ENCODE measurements at regions not wholly inside any gene's neighbourhood (a gene's known extent, or its start where the extent isn't known, plus 50 kb on each side); places are given as distances from the start of the nearest gene placed in this dataset.
"Not testable (repeated sequence)": the region's sequence is repeated elsewhere in the genome, so short reads cannot be mapped to it uniquely, and the experiment has no call there.

- no peak for DNase-seq (ENCODE audit: low read depth in 2 of 2)
Observed at GRCh38 chr9:135356021-135356420, 123.6 kb upstream of the PPP1R26 start.

DNA sequence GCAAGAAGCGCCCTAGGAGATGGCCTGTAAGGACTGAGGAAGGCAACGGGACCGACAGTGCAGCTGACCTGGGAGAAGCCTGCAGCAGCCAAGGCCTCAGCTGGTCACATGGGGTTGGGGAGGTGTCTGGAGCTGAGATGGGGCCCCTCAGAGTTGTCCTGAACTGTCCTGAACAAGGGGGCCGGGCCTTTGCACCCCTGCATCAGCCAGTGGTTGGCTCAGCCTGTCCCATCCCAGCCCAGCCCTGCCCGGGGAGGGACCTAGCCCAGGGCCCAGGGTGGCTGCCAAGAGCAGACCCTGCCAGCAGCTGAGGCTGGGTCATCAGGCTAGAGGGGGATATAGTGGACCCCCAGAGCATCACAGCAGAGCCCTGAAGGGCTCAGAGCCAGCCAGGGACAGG, 122.8 kb upstream of the PPP1R26 start:
- no peak for DNase-seq (ENCODE audit: low read depth in 2 of 2)

DNA sequence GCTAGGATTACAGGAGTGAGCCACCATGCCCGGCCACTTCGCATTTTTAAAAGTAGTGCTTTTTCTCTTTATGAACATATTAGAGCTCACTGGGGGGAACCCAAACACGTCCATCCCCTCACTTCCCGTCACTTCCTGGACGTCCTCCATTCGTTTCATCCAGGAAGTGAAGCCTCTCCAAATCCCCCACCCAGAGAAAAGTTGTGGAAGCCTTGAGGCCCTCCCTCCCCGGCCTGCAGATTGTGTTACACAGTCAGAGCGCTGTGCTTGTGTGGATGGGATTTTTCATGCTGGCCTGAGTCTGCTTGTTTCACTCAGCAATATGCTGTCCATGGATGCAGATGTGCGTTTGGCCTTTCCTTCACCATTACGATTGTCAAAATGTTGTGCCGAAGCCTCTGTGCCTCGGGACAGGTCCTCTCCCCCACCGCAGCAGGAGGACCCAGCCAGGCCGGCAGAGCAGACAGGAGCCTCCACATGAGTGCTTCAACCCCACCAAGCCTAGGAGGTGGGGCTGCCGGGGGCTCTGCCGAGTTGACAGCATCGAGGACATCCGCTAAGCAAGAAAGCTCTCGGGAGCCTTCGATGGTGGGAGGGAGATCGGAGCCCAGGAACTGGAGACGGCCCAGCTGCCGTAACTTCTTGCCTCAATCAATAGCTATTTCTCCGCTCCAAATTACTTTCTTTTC, 121.6 kb upstream of the PPP1R26 start:
- no peak for DNase-seq (ENCODE audit: low read depth in 2 of 2)

DNA sequence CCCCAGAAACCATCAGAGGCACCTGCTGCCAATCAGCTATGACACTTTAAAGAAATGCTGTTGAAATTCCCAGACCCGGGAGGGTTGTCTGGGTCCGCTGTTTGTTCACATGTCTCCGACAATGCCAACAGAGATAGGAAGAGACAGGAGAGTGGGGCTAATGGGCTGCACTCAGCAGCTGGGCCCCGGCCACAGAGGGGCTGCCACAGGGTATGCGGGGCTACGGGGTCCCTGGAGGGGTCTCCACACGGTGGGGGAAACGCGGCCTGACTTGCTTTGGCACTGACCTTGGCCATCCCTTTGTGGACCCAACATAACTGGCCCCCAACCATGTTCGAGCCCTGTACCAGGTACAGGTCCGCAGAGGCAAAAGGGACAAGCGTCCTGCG, 121.0 kb upstream of the PPP1R26 start:
- DNase-seq (ENCODE audit: low read depth in 2 of 2): no peak

DNA sequence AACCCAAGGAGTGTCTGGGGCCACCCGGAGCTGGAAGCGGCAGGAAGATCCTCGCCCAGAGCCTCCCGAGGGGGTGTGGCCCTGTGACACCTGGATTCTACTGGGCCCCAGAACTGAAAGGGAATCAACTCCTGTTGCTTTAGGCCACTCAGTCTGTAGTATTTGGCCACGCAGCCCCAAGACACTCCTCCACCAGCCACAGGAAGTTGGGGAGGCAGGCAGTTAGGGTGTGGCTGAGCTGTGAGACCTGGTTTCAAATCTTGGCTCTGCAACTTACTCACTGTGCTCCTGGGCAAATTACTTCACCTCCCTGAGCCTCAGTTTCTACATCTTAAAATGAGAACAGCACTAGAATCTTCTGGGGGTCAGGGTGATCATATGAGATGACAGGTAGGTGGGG, 119.8 kb upstream of the PPP1R26 start:
- no peak for DNase-seq (ENCODE audit: low read depth in 2 of 2)

- DNase-seq (ENCODE audit: low read depth in 2 of 2): no peak
Observed at GRCh38 chr9:135360617-135361016, 119.0 kb upstream of the PPP1R26 start.

GRCh38 chr9:135361668-135362067, 117.9 kb upstream of the PPP1R26 start:
- not testable (repeated sequence) for DNase-seq (ENCODE audit: low read depth in 2 of 2)

- no peak for DNase-seq (ENCODE audit: low read depth in 2 of 2)
Observed at GRCh38 chr9:135363596-135363995, 116.0 kb upstream of the PPP1R26 start.

- DNase-seq (ENCODE audit: low read depth in 2 of 2): no peak
Observed at GRCh38 chr9:135365013-135365768, 114.4 kb upstream of the PPP1R26 start.

DNA sequence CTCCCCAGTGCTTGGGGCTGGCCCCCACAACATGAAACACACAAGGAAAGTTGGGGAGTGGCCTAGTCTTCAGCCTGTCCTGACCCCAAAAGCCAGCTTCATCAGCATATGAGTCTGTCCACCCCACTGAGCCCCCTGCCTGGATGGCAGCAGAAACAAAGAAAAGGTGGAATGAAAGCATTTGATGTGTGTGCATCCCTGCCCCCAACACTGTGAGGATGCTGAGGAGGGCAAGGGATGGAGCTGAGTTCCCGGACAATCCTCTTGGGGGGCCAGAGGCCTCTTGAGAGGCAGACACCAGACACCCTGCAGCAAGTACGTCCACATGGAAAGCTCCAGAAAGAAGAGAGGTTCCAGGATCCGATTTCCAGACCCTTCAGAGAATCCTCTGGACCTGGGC, 113.5 kb upstream of the PPP1R26 start:
- DNase-seq (ENCODE audit: low read depth in 2 of 2): no peak

DNA sequence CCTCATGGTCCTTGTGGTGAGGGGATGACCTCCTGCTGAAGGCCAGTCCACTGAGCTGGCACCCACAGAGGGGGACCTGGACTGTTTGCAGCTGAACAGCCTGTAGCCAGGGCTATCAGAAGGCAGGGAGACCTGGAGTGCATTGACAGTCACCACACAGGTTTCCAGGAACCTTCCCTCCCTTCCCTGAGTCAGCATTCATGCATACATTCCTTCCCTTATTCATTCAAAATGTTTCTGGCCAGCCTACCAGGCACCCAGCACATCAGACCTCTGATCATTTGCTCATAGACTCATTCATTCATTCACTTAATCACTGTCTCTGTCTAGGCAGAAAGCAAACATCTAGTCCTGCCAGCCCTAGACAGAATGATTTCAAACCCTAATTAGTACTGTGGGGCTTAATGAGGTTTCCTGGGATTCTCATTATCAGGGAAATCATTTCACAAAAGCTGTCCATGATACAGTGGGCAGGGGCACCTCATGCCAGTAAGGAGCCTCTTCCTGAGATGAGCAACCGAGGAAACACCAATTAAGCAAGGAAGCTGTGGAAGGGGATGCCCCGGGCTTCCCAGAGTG, 110.1 kb upstream of the PPP1R26 start:
- no peak for DNase-seq (ENCODE audit: low read depth in 2 of 2)

- DNase-seq (ENCODE audit: low read depth in 2 of 2): no peak
Observed at GRCh38 chr9:135370411-135371375, 108.9 kb upstream of the PPP1R26 start.

DNA sequence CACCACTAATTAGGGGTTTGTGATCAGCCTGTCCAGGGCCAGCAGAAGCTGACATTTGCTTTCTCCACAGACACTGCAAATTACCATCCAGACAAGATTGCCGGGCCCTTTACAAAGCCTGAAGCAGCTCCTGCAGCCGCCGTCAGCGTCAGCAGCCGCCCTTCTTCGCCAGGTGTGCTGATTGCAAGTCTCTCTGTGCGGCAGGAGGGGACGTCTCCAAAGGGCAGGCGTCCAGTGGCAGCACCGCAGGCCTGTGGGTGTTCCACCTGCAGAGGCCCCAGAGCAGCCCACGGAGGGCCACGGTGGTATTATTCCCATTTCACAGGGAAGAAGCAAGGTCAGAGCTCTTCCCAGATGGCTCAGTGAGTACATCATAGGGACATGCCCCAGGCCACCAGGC, 108.0 kb upstream of the PPP1R26 start:
- no peak for DNase-seq (ENCODE audit: low read depth in 2 of 2)

- no peak for DNase-seq (ENCODE audit: low read depth in 2 of 2)
Observed at GRCh38 chr9:135372036-135372435, 107.5 kb upstream of the PPP1R26 start.

DNA sequence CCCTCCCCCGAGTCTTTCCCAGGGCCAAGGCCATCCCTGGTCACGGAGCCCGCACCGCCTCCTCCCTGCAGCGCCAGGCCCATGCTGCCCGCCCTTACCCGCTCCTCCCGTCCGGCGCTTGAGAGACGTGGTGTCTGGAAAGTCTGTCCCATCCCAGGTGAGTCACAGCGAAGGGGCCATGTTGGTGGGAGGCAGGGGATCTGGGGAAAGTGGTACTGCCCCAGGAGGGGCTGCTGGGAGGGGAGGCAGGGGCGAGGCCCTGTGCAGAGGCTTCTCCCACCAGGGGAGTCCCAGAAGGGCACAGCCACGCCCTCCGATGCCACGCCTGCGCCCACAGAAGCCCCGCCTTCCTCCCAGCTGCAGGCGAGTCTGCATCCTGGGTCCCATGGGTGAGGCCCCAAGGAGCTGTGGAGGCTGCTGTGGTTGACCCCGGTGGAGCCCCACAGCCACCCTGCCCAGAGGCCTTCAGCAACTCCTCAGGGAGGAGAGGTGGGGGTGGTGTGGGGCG, 107.0 kb upstream of the PPP1R26 start:
- no peak for DNase-seq (ENCODE audit: low read depth in 2 of 2)

- no peak for DNase-seq (ENCODE audit: low read depth in 2 of 2)
Observed at GRCh38 chr9:135373151-135373685, 106.4 kb upstream of the PPP1R26 start.

DNA sequence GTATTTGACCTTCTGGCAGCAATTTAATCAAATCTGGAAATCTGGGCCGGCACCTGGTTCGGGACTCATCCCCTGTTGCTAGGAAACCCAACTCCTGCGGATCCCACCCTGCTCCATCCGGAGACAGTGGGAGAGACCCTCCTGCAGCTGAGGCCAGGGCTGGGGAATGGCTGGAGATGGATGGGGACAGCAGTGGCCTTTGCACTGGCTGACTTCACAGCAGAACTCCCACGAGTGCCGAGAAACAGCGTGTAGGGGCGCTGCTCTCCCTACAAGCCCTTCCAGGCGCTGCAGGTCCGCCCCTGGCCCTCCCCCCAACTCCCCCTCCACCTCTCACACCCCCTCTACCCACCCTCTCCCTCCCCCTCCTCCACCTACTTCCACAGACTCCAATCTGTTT, 105.8 kb upstream of the PPP1R26 start:
- DNase-seq (ENCODE audit: low read depth in 2 of 2): no peak

GRCh38 chr9:135374591-135374990, 105.0 kb upstream of the PPP1R26 start:
- DNase-seq (ENCODE audit: low read depth in 2 of 2): no peak

DNA sequence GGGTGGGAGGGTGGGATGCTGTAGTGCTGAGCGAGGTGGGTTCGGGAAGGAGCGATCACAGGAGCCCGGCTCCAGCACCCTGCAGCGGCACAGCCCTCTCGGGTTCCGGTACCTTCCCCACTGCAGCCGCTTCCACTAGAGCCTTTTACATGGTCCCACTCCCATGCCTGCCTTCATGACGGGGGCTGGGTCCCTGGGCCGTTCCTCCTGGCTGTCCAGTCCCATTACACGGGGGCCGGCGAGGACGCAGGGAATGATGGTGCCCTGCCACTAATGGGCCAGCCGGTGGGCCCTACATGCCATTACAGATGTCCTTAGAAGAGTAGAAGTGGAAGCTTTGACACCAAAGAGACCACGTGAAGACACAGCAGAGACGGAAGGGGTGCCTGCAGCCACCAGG, 104.6 kb upstream of the PPP1R26 start:
- DNase-seq (ENCODE audit: low read depth in 2 of 2): no peak

DNA sequence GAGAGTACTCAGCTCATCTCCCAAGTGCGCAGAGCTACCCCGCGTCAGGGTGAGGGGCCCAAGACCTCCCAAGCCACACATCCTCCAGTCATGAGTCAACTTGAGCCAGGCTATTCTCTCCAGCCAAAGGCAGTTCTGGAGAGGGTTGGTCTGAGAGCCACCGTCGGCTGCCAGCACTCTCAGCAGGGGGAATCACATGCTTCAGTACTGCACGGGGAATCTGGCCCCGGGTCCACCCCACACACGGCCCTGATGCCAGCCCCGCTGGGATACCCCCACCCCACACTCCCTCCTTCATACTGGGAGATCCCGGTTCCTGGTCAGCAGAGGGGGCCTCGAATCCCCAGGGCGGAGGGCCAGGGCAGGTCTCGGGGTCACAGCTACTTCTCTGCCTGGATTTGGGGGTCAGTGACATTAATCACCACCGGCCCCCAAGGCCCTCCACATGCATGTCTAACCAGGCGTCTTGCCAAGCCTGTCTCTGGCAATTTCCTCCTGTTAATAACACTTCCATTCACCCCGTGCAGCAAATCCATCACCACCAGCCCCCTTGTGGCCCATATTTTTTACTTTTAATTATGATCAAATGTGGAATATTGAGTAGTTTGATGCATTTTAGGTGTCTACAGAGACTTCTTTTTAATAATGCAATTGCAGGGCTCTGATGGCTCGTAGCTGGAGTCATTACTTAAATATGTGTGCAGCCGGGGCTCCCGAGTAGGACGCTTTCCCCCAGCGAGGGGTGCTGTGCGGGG, 102.9 kb upstream of the PPP1R26 start:
- DNase-seq (ENCODE audit: low read depth in 2 of 2): no peak

GRCh38 chr9:135377431-135377830, 102.2 kb upstream of the PPP1R26 start:
- no peak for DNase-seq (ENCODE audit: low read depth in 2 of 2)

All from stimulated activated CD8-positive, alpha-beta memory T cell treated with anti-CD3 and anti-CD28 coated beads, Interleukin-15, amount 100 ng/mL, for 48 hours (primary cell).